ENCODE measurements at regions not wholly inside any gene's neighbourhood (a gene's known extent, or its start where the extent isn't known, plus 50 kb on each side); places are given as distances from the start of the nearest gene placed in this dataset.

DNA sequence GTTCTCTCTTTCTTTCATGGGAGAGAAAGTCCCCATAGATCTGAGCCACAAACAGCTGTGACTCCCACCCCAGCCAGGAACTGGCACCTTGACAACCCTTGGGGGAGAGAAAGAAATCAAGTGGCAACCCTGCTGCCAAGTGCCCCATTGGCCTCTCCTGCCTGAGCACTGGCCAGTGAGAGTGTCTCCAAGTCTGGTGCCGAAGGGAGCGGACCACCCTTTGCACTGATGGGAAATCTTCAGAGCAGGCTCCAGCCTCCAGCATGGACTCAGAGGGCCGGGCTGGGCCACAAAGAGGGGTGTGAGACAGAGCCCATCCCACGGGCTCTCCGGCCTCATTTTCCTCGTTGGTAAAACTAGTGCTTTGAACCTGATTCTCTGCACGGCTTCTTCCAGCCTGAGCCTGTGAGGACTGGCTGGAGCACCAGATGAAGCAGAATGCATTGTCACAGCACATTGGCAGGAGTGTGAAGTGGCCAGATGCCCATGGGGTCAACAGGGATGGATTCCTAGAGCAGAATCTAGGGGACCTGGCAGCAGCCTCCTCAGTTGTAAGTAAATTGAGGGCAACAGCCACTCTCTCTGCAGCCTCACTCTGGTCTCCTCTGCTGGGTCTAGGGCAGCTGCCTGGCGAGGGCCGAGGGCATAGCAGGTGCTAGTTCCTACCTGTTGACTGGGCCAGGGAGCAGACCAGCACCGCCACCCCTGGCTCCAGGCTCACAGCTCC lies 81.4 kb downstream of the TRIM29 start:
- TF ChIP-seq, protein P1, sequence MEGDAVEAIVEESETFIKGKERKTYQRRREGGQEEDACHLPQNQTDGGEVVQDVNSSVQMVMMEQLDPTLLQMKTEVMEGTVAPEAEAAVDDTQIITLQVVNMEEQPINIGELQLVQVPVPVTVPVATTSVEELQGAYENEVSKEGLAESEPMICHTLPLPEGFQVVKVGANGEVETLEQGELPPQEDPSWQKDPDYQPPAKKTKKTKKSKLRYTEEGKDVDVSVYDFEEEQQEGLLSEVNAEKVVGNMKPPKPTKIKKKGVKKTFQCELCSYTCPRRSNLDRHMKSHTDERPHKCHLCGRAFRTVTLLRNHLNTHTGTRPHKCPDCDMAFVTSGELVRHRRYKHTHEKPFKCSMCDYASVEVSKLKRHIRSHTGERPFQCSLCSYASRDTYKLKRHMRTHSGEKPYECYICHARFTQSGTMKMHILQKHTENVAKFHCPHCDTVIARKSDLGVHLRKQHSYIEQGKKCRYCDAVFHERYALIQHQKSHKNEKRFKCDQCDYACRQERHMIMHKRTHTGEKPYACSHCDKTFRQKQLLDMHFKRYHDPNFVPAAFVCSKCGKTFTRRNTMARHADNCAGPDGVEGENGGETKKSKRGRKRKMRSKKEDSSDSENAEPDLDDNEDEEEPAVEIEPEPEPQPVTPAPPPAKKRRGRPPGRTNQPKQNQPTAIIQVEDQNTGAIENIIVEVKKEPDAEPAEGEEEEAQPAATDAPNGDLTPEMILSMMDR (IDR thresholded peaks at IDR 0.05; ENCODE audit: extremely low read depth in 1 of 2, insufficient read depth in 1 of 2, low read depth in 1 of 2, low read length in 2 of 2), result no peak
- TF ChIP-seq EZH2 (IDR thresholded peaks at IDR 0.05; ENCODE audit: borderline replicate concordance, low read depth, low read length, severe bottlenecking), result no peak
- no peak for TF ChIP-seq POLR2AphosphoS5 (IDR thresholded peaks at IDR 0.05; ENCODE audit: insufficient read depth, low read depth, low read length)
- no peak for TF ChIP-seq POLR2A (IDR thresholded peaks at IDR 0.05; ENCODE audit: low read depth, low read length)
- TF ChIP-seq, protein P2, sequence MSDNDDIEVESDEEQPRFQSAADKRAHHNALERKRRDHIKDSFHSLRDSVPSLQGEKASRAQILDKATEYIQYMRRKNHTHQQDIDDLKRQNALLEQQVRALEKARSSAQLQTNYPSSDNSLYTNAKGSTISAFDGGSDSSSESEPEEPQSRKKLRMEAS (IDR thresholded peaks at IDR 0.05; ENCODE audit: insufficient read depth, insufficient read length), result no peak
- TF ChIP-seq FOS (IDR thresholded peaks at IDR 0.05; ENCODE audit: borderline replicate concordance, insufficient read depth, low read length), result no peak

Measured in endothelial cell of umbilical vein (primary cell).